ENCODE measurements at regions not wholly inside any gene's neighbourhood (a gene's known extent, or its start where the extent isn't known, plus 50 kb on each side); places are given as distances from the start of the nearest gene placed in this dataset.

- Histone ChIP-seq H3K4me1 (no peaks in the 10 kb centered on the region), H3K36me3 (no peaks in the 10 kb centered on the region), H3K27me3 (no peaks in the 10 kb centered on the region), H3K9me3 (no peaks in the 10 kb centered on the region), H3K4me3 (no peak overlapping the region), H3K27ac (no peak overlapping the region)
- no peak for TF ChIP-seq POLR2AphosphoS5 (IDR thresholded peaks at IDR 0.05; ENCODE audit: insufficient read depth in 1 of 2, low read depth in 1 of 2)
- TF ChIP-seq POLR2A (IDR thresholded peaks at IDR 0.05), result no peak
- TF ChIP-seq CTCF (IDR thresholded peaks at IDR 0.05), result no peak
- intact Hi-C loops (cut with DNase I), result no loop called here
- DNase-seq (ENCODE audit: extremely low spot score in 2 of 2), result no peak
These were observed 56.0 kb upstream of the FNDC3A start for GRCh38 chr13:48919751-48920150.

- Histone ChIP-seq H3K27ac (no peak overlapping the region), H3K4me3 (no peak overlapping the region), H3K4me1 (no peaks in the 10 kb centered on the region), H3K27me3 (no peaks in the 10 kb centered on the region), H3K36me3 (no peaks in the 10 kb centered on the region), H3K9me3 (no peaks in the 10 kb centered on the region)
- no peak for TF ChIP-seq CTCF (IDR thresholded peaks at IDR 0.05)
- no peak for TF ChIP-seq POLR2AphosphoS5 (IDR thresholded peaks at IDR 0.05; ENCODE audit: insufficient read depth in 1 of 2, low read depth in 1 of 2)
- TF ChIP-seq POLR2A (IDR thresholded peaks at IDR 0.05), result no peak
- intact Hi-C loops (cut with DNase I), result no loop called here
- DNase-seq (ENCODE audit: extremely low spot score in 2 of 2), result no peak
These were observed 55.0 kb upstream of the FNDC3A start for GRCh38 chr13:48920730-48921129.

- H3K27ac ChIP-seq, result no peak overlapping the region
- no peaks in the 10 kb centered on the region for H3K36me3 ChIP-seq
- H3K4me3 ChIP-seq, result no peak overlapping the region
- DNase-seq (ENCODE audit: extremely low spot score in 2 of 2), result no peak
- no peaks in the 10 kb centered on the region for H3K4me1 ChIP-seq
- H3K27me3 ChIP-seq, result no peaks in the 10 kb centered on the region
- no peak for TF ChIP-seq POLR2A (IDR thresholded peaks at IDR 0.05)
- no peak for TF ChIP-seq POLR2AphosphoS5 (IDR thresholded peaks at IDR 0.05; ENCODE audit: insufficient read depth in 1 of 2, low read depth in 1 of 2)
- no peak for TF ChIP-seq CTCF (IDR thresholded peaks at IDR 0.05)
- intact Hi-C loops (cut with DNase I), result no loop called here
- H3K9me3 ChIP-seq, result no peaks in the 10 kb centered on the region
These were observed 52.3 kb upstream of the FNDC3A start for GRCh38 chr13:48923376-48923775.

DNA sequence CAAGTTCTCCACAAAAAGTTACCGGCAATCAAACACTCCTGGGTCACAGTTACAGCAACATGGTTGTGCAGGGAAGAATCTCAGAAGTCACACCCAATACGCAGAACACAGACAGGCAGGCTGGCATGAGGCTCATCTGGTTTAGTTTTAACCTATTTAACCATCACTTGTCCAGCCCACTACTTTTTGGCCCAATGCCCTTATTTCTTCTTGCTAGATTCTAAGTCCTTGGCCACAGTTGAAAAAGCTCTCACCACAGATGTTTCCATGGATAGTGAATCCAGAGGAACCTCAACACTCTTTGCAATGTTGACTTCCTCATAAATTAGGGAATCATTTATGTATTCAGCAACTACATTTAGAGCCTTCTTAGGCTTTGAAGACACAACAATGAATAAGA lies 50.7 kb upstream of the FNDC3A start:
- H3K9me3 ChIP-seq, result no peaks in the 10 kb centered on the region
- TF ChIP-seq CTCF (IDR thresholded peaks at IDR 0.05) (no peak), POLR2A (IDR thresholded peaks at IDR 0.05) (no peak), POLR2AphosphoS5 (IDR thresholded peaks at IDR 0.05; ENCODE audit: insufficient read depth in 1 of 2, low read depth in 1 of 2) (no peak)
- intact Hi-C loops (cut with DNase I), result no loop called here
- no peaks in the 10 kb centered on the region for H3K36me3 ChIP-seq
- no peak for DNase-seq (ENCODE audit: extremely low spot score in 2 of 2)
- H3K27me3 ChIP-seq, result no peaks in the 10 kb centered on the region
- H3K27ac ChIP-seq, result no peak overlapping the region
- H3K4me1 ChIP-seq, result no peaks in the 10 kb centered on the region
- H3K4me3 ChIP-seq, result no peak overlapping the region

Data from vagina (tissue), 2 donors.